Transverse colon (tissue), 4 donors: ENCODE measurements at regions not wholly inside any gene's neighbourhood (a gene's known extent, or its start where the extent isn't known, plus 50 kb on each side); places are given as distances from the start of the nearest gene placed in this dataset.

Experiments
- POLR2AphosphoS5 ChIP-seq, 3 donors: sonication (generic); formaldehyde crosslinking; IDR thresholded peaks; one replicate each; pipeline ENCODE4 v1.6.1; 2016; ENCODE audit warnings: antibody characterized with exemption in 3 of 3
- TF ChIP-seq, protein P1 (sequence below), 5 experiments: fragments of 200-600 bp in 3 of 5; fragments of 450-650 bp in 2 of 5; sonication (generic) in 3 of 5; IDR thresholded peaks; 1 replicate in 2 of 5; 2 replicates in 3 of 5; pipeline ENCODE4 v1.5.1; 2016 to 2017; ENCODE audit warnings: antibody characterized with exemption in 5 of 5, inconsistent platforms in 3 of 5, mild to moderate bottlenecking in 2 of 5, moderate library complexity in 1 of 5

DNA sequence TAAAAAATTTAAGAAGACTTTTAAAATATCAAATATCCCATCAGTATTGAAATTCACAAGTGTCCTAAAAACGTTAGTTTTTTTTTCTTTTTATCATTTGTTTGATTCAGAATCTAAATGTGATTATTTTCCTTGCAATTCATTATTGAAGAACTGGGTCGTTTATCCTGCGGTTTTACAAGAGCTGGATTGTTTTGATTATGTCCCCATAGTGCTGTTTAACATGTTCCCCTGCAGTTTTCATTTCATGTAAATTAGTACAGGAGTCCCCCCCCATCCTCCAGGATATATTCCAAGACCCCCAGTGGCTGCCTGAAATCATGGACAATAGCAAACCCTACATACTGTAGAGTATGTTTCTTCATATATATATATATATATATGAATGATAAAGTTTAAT lies 105.7 kb downstream of the KCTD15 start:
- TF ChIP-seq, protein P1, sequence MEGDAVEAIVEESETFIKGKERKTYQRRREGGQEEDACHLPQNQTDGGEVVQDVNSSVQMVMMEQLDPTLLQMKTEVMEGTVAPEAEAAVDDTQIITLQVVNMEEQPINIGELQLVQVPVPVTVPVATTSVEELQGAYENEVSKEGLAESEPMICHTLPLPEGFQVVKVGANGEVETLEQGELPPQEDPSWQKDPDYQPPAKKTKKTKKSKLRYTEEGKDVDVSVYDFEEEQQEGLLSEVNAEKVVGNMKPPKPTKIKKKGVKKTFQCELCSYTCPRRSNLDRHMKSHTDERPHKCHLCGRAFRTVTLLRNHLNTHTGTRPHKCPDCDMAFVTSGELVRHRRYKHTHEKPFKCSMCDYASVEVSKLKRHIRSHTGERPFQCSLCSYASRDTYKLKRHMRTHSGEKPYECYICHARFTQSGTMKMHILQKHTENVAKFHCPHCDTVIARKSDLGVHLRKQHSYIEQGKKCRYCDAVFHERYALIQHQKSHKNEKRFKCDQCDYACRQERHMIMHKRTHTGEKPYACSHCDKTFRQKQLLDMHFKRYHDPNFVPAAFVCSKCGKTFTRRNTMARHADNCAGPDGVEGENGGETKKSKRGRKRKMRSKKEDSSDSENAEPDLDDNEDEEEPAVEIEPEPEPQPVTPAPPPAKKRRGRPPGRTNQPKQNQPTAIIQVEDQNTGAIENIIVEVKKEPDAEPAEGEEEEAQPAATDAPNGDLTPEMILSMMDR (IDR thresholded peaks at IDR 0.05): no peak
- TF ChIP-seq POLR2AphosphoS5 (IDR thresholded peaks at IDR 0.05): no peak
